Endothelial cell of umbilical vein (primary cell): ENCODE measurements at regions not wholly inside any gene's neighbourhood (a gene's known extent, or its start where the extent isn't known, plus 50 kb on each side); places are given as distances from the start of the nearest gene placed in this dataset.

ENCODE experiments used
- BruUV-seq: library from RNA; stranded (reverse); fragments of 400-500 nt; replicated peaks from 2 replicates; lab custom pipeline; 2021; lab: Mats Ljungman, UMichigan
- CTCF ChIA-PET: fragments of 300-600, 350-600 bp; sonication (Branson Sonifier 250); formaldehyde crosslinking; loops from one replicate; lab custom pipeline; 2021; ENCODE audit warnings: antibody characterized with exemption, inconsistent platforms; lab: Charles Lee
- POLR2A ChIA-PET: fragments of 300-600, 350-600 bp; sonication (Branson Sonifier 250); formaldehyde crosslinking; loops from one replicate; lab custom pipeline; 2021; ENCODE audit warnings: antibody characterized with exemption, inconsistent platforms; lab: Charles Lee
- DNase-seq: peaks from one replicate; pipeline ENCODE4 v3.0.0-alpha.2; 2011; ENCODE audit warnings: low read depth, low spot score
- FAIRE-seq: peaks from 2 replicates; lab custom pipeline; 2011; peaks lifted over from hg19 to GRCh38; lab: Jason Lieb, UNC
- H2AFZ ChIP-seq: 2 replicates; pipeline ENCODE4 v1.6.0; 2012; ENCODE audit warnings: low read depth, low read length, control low read depth, inconsistent platforms
- H3K27ac ChIP-seq: 2 replicates; pipeline ENCODE4 v1.5.1; 2011; ENCODE audit warnings: low read depth, mild to moderate bottlenecking, control low read depth, low read length, moderate library complexity; ENCODE audit not compliant: insufficient read depth
- H3K27me3 ChIP-seq, 2 experiments: 2 replicates each; pipeline versions ENCODE4 v1.6.0 to v1.6.1; 2011; ENCODE audit warnings: low read length in 2 of 2, mixed read lengths in 1 of 2; ENCODE audit not compliant: control insufficient read depth in 2 of 2, insufficient read depth in 2 of 2
- H3K36me3 ChIP-seq, 2 experiments: 2 replicates in 1 of 2; 3 replicates in 1 of 2; pipeline ENCODE4 v1.5.1; 2011; ENCODE audit warnings: low read length in 2 of 2, mild to moderate bottlenecking in 1 of 2, moderate library complexity in 1 of 2; ENCODE audit not compliant: control insufficient read depth in 2 of 2, insufficient read depth in 2 of 2; ENCODE audit errors: extremely low read depth in 1 of 2
- H3K4me1 ChIP-seq: 3 replicates; pipeline ENCODE4 v1.5.1; 2011; ENCODE audit warnings: mild to moderate bottlenecking, low read length; ENCODE audit not compliant: control insufficient read depth, insufficient read depth; ENCODE audit errors: extremely low read depth
- H3K4me2 ChIP-seq: 2 replicates; pipeline ENCODE4 v1.6.1; 2011; ENCODE audit warnings: low read length, control low read depth, mixed read lengths; ENCODE audit not compliant: insufficient read depth
- H3K4me3 ChIP-seq, 3 experiments: fragments of 200-600 bp in 1 of 3; sonication (generic), shearing (Covaris generic) in 1 of 3; replicated peaks in 1 of 3; 2 replicates each; pipeline ENCODE4 v1.5.1; 2011 to 2016; ENCODE audit warnings: control low read depth in 3 of 3, low read length in 3 of 3, mild to moderate bottlenecking in 2 of 3, inconsistent platforms in 1 of 3, low read depth in 1 of 3, moderate library complexity in 1 of 3; ENCODE audit not compliant: insufficient read depth in 1 of 3
- H3K79me2 ChIP-seq: 2 replicates; pipeline ENCODE4 v1.6.0; 2012; ENCODE audit warnings: low read length, inconsistent platforms; ENCODE audit not compliant: control insufficient read depth, insufficient read depth
- H3K9ac ChIP-seq: replicated peaks from 2 replicates; pipeline ENCODE3; 2011; ENCODE audit warnings: low read length, control low read depth; ENCODE audit not compliant: insufficient read depth; ENCODE audit errors: extremely low read depth
- H3K9me1 ChIP-seq: replicated peaks from 3 replicates; pipeline ENCODE4 v1.6.0; 2011; ENCODE audit warnings: mild to moderate bottlenecking, low read length; ENCODE audit not compliant: control insufficient read depth, insufficient read depth; ENCODE audit errors: extremely low read depth
- H3K9me3 ChIP-seq: replicated peaks from 2 replicates; pipeline ENCODE4 v1.5.1; 2012; ENCODE audit warnings: low read length, inconsistent platforms; ENCODE audit not compliant: control insufficient read depth, insufficient read depth
- H4K20me1 ChIP-seq: replicated peaks from 2 replicates; pipeline ENCODE3; 2011; ENCODE audit warnings: mild to moderate bottlenecking, low read length; ENCODE audit not compliant: control insufficient read depth, insufficient read depth; ENCODE audit errors: extremely low read depth
- FOS ChIP-seq: IDR thresholded peaks from 2 replicates; pipeline ENCODE4 v1.6.1; 2011; ENCODE audit warnings: mild to moderate bottlenecking, low read length, moderate library complexity, borderline replicate concordance; ENCODE audit not compliant: insufficient read depth
- dilution Hi-C: fragments of 300-500 bp; cut with MboI; formaldehyde crosslinking; loops from one replicate; pipeline ENCODE4 v1.15.0; 2019; ENCODE audit warnings: low sequenced_read_pairs; ENCODE audit not compliant: extremely low pct_ligation_motif_present
- intact Hi-C: fragments of 100-400 bp; cut with micrococcal nuclease; formaldehyde crosslinking; loops from one replicate; pipeline ENCODE4 v1.10.0; 2022

DNA sequence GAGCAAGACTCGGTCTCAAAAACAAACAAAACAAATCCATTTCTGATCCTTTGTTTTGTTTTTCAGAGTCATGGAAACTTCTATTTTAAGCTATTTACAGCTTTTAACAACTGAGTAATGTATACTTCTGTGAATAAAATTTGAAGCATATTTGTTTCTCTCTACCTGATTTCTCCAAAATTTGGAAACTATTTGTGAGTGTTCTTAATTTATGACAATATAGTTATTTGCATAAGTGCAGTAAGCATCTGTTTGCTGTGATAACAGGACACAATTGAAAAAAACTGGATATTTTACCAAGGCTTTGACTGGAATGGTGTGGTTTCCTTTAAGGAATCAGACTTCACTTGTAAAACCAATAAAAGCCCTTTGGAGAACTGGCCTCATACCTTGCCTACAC, 53.3 kb upstream of the GULP1 start:
- ChIA-PET CTCF (interaction anchor here (1.6 kb wide), 1 partner anchor 13 kb away, joined by 3 read pairs; no protein-coding TSS in a partner anchor), POLR2A (no interaction called here)
- dilution Hi-C loops, result no loop called here
- Histone ChIP-seq H3K9ac (no peak overlapping the region), H3K27ac (no peak overlapping the region), H4K20me1 (no peaks in the 10 kb centered on the region), H3K9me3 (no peaks in the 10 kb centered on the region), H3K4me3 (no peak overlapping the region), H3K4me1 (no peaks in the 10 kb centered on the region), H3K4me2 (no peak overlapping the region), H2AFZ (no peak overlapping the region), H3K36me3 (no peaks in the 10 kb centered on the region), H3K79me2 (no peaks in the 10 kb centered on the region), H3K9me1 (no peaks in the 10 kb centered on the region), H3K27me3 (no peaks in the 10 kb centered on the region)
- no peak for TF ChIP-seq FOS
- no peak for DNase-seq
- BruUV-seq, result no TSS peak
- intact Hi-C loops, result no loop called here
- no peak for FAIRE-seq
